ENCODE measurements at regions not wholly inside any gene's neighbourhood (a gene's known extent, or its start where the extent isn't known, plus 50 kb on each side); places are given as distances from the start of the nearest gene placed in this dataset.

GRCh38 chr17:74151551-74152315, 51.7 kb upstream of the RPL38 start:
- TF ChIP-seq CTCF (IDR thresholded peaks at IDR 0.05; ENCODE audit: extremely low read depth, insufficient read depth, missing control alignments) = no peak
- DNase-seq (ENCODE audit: low spot score) = no peak
- in situ Hi-C loops (cut with MboI; ENCODE audit: low pct_unique_long_range_greater_than_20kb, low sequenced_read_pairs, unreplicated experiment) = no loop called here

GRCh38 chr17:74152591-74153455, 50.7 kb upstream of the RPL38 start:
- TF ChIP-seq CTCF (IDR thresholded peaks at IDR 0.05; ENCODE audit: extremely low read depth, insufficient read depth, missing control alignments) = no peak
- DNase-seq (ENCODE audit: low spot score) = no peak
- in situ Hi-C loops (cut with MboI; ENCODE audit: low pct_unique_long_range_greater_than_20kb, low sequenced_read_pairs, unreplicated experiment) = no loop called here

- in situ Hi-C loops (cut with MboI; ENCODE audit: low pct_unique_long_range_greater_than_20kb, low sequenced_read_pairs, unreplicated experiment) = no loop called here
- no peak for DNase-seq (ENCODE audit: low spot score)
Observed at GRCh38 chr17:74153456-74153810, 50.0 kb upstream of the RPL38 start.

More at GRCh38 chr17:74153456-74153810, 50.0 kb upstream of the RPL38 start:
- no peak for TF ChIP-seq CTCF (IDR thresholded peaks at IDR 0.05; ENCODE audit: extremely low read depth, insufficient read depth, missing control alignments)

Data from GM13977 (cell line).